Activated CD4-positive, alpha-beta T cell treated with anti-CD3 and anti-CD28 coated beads, Interleukin-2, amount 50 U/mL, for 48 hours (primary cell): ENCODE measurements at regions not wholly inside any gene's neighbourhood (a gene's known extent, or its start where the extent isn't known, plus 50 kb on each side); places are given as distances from the start of the nearest gene placed in this dataset.
A peak's percentile ranks its signal among the peaks of the same experiment; 100 is the strongest.
"Not testable (repeated sequence)": the region's sequence is repeated elsewhere in the genome, so short reads cannot be mapped to it uniquely, and the experiment has no call there.

Source experiments
- DNase-seq, 2 experiments: peaks; one replicate each; pipeline ENCODE4 v3.0.0-alpha.2; 2020

DNA sequence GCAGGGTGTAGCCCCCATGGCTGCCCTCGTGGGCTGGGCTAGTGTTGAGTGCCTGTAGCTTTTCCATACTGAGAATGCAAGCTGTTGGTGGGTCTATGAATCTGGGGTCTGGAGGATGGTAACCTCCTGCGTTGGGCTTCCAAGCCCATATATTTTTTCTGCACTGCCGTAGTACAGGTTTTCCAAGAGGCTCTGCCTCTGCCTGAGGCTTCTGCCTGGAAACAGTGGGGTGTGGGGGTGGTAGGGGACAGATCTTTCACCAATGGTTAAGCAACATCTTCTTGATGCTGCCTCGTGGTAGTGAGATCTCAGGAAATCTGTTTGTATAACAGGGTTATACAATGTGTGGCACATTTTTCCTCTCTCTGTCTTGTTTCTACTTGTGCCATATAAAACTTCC is 189.0 kb upstream of the ZNF519 start:
- not testable (repeated sequence) for DNase-seq

DNA sequence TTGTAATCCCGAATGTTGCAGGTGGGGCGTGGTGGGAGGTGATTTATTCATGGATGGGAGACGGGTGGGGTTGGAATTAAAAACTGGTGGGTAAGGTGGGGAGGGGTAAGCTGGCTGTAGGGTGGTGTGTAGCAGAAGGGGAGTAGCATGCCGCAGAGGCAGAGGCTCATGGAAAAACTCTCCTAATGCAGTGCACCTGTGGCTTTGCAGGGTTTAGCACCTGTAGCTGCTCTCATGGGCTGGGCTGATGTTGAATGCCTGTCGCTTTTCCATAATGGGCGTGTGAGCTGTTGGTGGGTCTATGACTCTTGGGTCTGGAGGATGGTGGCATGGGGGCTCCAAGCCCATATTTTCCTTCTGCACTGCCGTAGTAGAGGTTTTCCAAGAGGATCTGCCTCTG is 169.0 kb upstream of the ZNF519 start:
- DNase-seq = not testable (repeated sequence)

DNA sequence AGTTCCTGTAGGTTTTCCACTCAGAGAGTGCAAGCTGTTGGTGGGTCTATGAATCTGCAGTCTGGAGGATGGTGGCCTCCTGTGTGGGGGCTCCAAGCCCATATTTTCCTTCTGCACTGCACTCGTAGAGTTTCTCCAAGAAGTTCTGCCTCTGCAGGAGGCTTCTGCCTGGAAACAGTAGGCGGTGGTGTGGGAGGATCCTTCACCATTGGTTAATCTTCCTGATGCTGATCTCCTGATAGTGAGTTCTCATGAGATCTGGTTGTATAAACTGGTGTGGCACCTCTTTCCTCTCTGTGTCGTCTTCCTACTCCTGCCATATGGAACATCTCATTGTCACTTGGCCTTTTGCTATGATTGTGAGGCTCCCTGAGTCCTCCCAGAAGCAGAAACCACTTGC is 162.8 kb upstream of the ZNF519 start:
- DNase-seq = not testable (repeated sequence)

DNA sequence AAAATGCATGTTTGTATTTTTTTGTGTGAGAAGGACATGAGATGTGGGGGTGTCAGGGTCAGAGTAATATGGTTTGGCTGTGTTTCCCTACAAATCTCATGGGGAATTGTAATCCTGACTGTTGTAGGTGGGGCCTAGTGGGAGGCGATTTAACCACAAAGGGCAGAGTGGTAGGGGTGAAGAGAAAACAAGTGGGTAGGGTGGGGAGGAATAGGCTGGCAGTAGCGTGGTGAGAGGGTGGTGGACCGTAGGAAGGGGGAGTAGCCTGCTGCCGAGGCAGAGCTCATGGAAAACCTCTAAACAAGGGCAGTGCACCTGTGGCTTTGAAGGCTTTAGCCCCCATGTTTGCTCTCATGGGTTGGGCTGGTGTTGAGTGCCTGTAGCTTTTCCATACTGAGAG is 152.8 kb upstream of the ZNF519 start:
- DNase-seq = no peak

DNA sequence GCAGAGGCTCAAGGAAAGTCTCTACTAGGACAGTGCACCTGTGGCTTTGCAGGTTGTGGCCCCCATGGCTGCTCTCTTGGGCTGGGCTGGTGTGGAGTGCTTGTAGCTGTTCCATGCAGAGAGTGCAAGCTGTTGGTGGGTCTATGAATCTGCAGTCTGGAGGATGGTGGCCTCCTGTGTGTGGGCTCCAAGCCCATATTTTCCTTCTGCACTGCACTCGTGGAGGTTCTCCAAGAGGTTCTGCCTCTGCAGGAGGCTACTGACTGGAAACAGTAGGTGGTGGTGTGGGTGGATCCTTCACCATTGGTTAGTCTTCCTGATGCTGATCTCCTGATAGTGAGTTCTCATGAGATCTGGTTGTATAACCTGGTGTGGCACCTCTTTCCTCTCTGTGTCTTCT is 143.2 kb upstream of the ZNF519 start:
- DNase-seq = not testable (repeated sequence)

DNA sequence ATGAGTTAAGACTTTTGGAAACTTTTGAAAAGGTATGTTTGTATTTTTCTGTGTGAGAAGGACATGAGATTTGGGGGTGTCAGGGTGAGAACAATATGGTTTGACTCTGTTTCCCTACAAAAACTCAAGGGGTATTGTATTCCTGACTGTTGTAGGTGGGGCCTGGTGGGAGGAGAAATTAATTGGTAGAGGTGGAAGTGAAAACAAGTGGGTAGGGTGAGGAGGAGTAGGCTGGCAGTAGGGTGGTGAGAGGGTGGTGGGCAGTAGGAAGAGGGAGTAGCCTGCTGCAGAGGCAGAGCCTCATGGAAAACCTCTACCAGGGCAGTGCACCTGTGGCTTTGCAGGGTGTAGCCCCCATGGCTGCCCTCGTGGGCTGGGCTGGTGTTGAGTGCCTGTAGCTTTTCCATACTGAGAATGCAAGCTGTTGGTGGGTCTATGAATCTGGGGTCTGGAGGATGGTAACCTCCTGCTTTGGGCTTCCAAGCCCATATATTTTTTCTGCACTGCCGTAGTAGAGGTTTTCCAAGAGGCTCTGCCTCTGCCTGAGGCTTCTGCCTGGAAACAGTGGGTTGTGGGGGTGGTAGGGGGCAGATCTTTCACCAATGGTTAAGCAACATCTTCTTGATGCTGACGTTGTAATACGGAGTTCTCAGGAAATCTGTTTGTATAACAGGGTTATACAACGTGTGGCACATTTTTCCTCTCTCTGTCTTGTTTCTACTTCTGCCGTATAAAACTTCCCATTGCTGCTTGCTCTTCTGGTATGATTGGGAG is 133.6 kb upstream of the ZNF519 start:
- not testable (repeated sequence) for DNase-seq

DNA sequence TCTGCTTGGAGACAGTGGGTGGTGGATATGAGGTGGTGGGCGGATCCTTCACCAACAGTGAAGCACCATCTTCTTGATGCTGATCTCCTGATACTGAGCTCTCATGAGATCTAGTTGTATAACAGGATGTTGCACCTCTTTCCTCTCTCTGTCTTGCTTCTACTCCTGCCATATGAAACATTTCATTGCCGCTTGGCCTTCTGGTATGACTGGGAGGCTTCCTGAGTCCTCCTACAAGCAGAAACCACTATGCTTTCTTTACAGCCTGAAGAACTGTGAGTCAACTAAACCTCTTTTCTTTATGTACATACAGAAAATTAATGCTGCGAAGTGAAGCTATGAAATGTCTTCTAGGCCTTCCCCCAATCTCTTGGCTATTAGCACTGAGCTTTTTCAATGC is 130.6 kb upstream of the ZNF519 start:
- DNase-seq = peak in 1 of 2 experiments; percentile 5

DNA sequence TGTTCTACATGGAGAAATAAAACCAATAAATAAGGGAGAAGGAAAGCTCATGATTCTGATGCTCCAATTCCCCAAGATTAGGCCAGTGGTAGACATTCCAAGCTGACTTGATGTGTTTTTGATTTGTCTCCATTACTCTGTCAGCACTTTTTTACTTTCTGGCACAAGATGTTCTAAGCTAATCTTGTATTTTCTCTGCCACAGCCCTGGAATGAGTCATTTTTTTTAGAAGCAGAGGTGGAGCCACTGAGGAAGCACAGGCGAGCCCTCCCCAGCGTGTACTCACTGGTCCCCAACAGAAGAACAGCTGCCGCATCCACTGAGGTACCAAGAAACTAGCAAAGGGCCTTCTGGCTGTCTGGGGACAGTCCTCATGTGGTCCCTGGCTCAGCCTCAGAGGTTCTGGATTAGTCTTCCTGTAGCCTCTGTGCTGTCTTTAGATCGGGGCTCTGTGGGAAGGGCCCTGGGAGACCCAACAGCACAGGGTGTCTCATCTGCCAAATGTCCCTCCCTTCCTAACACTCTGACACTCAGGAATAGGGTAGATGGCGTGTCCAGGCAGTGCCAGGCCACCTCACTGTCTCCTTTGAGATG is 117.9 kb upstream of the ZNF519 start:
- DNase-seq = not testable (repeated sequence)

DNA sequence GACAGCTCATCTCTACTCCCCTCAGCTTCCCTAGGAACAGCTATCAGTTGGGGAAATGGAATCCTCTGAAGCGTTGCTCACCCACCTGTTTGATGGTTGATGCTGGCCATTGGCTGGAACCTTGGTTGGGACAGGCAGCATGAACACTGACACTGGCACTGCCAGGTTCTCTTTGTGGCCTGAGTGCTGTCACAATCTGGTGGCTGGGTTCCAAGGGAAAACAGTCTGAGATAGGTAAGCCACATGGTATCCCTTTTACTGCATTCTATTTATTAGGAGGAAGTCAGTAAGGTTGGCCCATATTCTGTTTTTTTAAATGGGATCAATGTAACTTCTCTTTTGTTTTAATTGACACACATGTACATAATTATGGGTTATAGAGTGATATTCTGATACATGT is 107.0 kb upstream of the ZNF519 start:
- DNase-seq = not testable (repeated sequence)

DNA sequence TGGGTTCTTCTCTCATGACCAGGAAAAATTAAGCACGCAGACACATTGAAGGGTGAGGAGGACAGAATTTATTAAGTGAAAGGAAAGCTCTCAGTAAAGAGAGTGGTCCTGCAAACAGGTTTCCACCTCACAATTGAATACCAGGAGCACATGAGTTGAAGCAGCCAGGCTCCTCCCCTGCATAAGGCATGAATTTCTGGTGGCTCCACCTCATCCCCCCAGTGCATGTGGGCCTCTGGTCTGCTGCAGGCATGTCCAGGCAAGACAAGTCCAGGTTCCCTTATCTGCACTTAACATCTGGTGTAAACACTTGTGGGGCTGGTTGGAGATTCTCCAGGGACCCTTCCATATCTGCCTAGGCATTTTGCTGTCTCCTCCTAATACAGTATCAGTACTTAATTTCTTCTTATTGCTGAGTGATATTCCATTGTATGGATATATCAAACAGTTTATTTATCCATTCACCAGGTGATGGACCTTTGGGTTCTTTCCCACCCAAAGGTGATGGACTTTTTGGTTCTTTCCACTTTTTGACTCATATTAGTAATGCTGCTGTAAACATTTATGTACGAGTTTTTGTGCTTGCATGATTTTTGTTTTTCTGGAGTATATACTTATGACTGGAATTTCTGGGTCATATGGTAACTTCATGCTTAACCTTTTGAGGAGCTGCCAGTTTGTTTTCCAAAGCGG is 104.3 kb upstream of the ZNF519 start:
- DNase-seq = not testable (repeated sequence)

DNA sequence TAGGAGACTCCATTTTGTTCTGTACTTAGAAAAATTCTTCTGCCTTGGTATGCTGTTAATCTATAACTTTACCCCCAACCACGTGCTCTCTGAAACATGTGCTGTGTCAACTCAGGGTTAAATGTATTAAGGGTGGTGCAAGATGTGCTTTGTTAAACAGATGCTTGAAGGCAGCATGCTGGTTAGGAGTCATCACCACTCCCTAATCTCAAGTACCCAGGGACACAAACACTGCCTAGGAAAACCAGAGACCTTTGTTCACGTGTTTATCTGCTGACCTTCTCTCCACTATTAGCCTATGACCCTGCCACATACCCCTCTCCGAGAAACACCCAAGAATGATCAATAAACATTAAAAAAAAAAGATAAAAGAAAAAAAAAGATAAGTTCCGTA is 93.0 kb upstream of the ZNF519 start:
- DNase-seq = not testable (repeated sequence)

DNA sequence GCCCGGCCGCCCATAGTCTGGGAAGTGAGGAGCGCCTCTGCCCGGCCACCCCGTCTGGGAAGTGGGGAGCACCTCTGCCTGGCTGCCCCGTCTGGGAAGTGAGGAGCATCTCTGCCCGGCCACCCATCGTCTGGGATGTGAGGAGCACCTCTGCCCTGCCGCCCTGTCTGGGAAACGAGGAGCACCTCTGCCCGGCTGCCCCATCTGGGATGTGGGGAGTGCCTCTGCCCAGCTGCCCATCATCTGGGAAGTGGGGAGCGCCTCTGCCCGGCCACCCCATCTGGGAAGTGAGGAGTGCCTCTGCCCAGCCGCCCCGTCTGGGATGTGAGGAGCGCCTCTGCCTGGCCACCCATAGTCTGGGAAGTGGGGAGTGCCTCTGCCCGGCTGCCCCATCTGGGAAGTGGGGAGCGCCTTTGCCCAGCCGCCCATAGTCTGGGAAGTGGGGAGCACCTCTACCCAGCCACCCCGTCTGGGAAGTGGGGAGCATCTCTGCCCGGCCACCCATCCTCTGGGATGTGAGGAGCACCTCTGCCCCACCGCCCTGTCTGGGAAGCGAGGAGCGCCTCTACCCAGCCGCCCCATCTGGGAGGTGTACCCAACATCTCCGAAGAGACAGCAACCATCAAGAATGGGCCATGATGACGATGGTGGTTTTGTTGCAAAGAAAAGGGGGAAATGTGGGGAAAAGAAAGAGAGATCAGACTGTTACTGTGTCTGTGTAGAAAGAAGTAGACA is 92.5 kb upstream of the ZNF519 start:
- not testable (repeated sequence) for DNase-seq

DNA sequence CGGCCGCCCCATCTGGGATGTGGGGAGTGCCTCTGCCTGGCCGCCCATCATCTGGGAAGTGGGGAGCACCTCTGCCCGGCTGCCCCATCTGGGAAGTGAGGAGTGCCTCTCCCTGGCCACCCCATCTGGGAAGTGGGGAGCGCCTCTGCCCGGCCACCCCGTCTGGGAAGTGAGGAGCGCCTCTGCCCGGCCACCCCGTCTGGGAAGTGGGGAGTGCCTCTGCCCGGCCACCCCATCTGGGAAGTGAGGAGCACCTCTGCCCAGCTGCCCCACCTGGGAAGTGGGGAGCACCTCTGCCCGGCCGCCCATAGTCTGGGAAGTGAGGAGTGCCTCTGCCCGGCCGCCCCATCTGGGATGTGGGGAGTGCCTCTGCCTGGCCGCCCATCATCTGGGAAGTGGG is 91.7 kb upstream of the ZNF519 start:
- not testable (repeated sequence) for DNase-seq

DNA sequence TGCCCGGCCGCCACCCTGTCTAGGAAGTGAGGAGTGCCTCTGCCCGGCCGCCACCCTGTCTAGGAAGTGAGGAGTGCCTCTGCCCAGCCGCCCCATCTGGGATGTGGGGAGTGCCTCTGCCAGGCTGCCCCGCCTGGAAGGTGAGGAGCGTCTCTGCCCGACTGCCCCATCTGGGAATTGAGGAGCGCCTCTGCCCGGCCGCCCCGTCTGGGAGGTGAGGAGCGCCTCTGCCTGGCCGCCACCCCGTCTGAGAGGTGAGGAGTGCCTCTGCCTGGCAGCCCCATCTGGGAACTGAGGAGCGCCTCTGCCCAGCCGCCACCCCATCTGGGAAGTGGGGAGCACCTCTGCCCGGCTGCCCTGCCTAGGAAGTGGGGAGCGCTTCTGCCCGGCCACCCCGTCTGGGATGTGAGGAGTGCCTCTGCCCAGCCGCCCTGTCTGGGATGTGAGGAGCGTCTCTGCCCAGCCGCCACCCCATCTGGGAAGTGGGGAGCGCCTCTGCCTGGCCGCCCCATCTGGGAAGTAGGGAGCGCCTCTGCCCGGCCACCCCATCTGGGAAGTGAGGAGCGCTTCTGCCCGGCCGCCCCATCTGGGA is 91.1 kb upstream of the ZNF519 start:
- DNase-seq = not testable (repeated sequence)

DNA sequence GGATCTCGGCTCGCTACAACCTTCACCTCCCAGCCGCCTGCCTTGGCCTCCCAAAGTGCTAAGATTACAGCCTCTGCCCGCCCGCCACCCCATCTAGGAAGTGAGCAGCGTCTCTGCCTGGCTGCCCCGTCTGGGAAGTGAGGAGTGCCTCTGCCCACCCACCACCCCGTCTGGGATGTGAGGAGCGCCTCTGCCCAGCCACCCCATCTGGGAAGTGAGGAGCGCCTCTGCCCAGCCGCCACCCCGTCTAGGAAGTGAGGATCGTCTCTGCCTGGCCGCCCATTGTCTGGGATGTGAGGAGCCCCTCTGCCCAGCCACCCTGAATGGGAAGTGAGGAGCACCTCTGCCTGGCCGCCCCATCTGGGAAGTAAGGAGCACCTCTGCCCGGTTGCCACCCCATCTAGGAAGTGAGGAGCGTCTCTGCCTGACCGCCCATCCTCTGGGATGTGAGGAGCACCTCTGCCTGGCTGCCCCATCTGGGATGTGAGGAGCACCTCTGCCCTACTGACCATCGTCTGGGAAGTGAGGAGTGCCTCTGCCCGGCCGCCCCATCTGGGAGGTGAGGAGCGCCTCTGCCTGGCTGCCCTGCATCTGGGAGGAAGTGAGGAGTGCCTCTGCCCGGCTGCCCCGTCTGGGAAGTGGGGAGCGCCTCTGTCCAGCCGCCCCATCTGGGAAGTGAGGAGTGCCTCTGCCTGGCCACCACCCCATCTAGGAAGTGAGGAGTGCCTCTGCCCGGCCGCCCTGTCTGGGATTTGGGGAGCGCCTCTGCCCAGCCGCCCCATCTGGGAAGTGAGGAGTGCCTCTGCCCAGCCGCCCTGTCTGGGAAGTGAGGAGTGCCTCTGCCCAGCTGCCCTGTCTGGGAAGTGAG is 90.4 kb upstream of the ZNF519 start:
- DNase-seq = not testable (repeated sequence)

DNA sequence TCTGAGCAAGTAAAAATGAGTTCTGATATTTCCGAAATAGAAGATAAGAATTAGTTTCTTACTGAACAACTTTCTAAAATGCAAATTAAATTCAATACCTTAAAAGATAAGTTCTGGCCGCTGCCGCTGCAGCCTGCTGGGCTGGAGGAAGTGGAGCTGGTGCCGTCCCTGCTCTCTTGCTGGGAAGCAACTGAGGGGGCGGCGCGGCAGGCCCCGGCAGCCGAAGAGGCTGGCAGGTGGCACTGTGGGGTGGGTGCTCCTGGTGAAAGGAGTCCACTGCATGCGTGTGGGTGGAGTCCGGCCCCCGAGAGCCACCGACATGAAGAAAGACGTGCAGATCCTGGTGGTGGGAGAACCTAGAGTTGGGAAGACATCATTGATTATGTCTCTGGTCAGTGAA is 89.5 kb upstream of the ZNF519 start:
- no peak for DNase-seq

DNA sequence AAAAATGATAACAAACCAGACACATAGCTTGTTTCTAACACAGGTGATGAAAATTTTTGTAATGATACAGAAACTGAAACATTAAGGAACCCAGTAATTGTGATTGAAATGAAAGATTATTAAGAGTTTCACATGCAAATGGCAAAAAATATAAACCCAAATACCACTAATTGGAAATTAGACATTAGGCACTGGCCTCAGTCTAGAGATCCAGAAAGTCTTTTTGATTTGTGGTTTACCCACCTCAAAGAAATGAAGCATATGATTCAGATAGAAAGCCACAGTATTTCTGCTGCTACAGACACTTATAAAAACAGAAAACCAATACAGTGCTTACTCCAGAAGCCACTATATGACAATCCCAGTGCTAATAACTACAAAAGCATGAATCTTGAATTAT is 83.7 kb upstream of the ZNF519 start:
- not testable (repeated sequence) for DNase-seq

DNA sequence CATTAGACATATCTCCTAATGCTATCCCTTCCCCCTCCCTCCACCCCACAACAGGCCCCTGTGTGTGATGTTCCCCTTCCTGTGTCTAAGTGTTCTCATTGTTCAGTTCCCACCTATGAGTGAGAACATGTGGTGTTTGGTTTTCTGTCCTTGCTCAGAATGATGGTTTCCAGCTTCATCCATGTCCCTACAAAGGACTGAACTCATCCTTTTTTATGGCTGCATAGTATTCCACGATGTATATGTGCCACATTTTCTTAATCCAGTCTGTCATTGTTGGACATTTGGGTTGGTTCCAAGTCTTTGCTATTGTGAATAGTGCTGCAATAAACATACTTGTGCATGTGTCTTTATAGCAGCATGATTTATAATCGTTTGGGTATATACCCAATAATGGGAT is 71.2 kb upstream of the ZNF519 start:
- not testable (repeated sequence) for DNase-seq

DNA sequence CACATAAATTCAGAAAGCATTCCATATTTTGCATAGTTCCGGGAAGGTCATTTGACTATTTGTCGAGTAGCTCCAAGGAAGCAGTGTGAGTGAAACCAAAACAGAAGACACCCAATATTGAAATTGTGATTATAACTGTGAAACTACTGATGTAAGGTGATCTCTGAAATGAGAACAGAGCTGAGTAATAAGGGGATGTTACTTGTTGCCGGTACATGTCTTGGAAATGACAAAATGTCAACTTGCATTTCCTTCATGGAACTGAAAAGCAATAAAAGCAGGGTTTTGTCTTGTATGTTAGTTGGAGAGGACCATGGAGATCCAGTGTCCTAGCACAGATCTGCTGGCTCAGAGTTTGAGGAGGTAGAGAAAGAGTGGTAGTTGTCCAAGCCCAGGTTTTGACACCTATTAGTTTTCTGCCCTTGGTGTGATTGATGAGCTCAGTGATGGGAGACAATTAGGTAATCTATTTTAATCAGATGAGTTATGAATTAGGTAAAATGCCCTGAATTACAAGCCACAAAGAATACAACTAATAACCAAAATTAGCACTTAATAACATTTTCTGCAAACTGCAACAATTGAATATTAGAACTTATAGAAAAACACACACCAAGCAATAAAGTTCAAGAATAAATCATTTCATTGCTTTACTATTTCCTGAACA is 58.7 kb upstream of the ZNF519 start:
- DNase-seq = not testable (repeated sequence)

DNA sequence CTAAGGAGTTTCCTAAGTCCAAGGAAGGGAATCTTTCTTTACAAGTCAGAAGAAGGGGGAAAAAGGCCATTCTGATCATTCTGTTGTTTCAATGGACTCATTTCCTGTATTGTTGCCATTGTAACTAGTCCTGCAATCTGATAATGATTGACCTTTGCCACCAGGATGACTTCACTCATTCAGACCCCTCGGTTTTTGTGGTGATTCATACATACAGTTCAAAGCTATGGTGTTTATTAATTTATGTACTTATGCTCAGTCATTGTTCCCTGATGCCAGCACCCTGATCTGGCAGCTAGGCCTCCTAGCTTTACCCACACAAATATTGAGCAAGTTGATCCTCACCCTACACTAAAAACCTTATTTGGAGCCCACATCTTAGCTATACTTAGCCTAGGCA is 57.6 kb upstream of the ZNF519 start:
- DNase-seq = peak in 1 of 2 experiments; percentile 26

DNA sequence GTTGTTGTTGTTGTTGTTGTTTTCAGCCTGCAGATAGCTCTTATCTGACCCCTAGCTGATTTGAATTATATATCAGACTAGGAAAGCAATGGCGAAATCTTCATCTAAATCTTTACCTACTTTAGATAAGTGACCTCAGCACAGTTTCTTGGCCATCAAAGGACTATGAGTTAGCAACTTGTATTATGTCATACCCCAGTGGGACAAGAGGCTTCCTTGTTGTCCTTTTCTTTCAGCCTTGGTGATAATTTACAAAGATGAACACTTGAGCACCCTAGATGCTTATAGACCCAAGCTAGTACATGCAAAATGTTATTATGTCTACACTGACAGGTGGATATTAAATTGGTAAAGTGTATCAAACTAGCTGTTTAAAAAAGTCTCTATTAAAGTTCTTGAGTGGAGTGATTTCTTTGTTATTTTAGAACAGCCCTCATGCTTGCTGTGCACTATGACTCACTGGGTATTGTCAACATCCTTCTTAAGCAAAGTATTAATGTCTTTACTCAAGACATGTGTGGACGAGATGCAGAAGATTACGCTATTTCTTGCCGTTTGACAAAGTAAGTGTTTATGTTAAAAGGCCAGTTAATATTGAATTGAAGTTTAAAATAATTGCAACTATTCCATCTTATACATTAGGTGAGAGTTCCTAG is 56.6 kb upstream of the ZNF519 start:
- not testable (repeated sequence) for DNase-seq
